C4-2B (cell line): ENCODE measurements at regions not wholly inside any gene's neighbourhood (a gene's known extent, or its start where the extent isn't known, plus 50 kb on each side); places are given as distances from the start of the nearest gene placed in this dataset.
A peak's percentile ranks its signal among the peaks of the same experiment; 100 is the strongest.
"Not testable (repeated sequence)": the region's sequence is repeated elsewhere in the genome, so short reads cannot be mapped to it uniquely, and the experiment has no call there.

Experiments used
- H3K27ac ChIP-seq: fragments of 450-650 bp; 2 replicates; pipeline ENCODE4 v1.5.1; 2017
- CTCF ChIP-seq: fragments of 450-650 bp; conservative IDR thresholded peaks from 2 replicates; pipeline ENCODE4 v1.5.1; 2017; ENCODE audit warnings: mild to moderate bottlenecking
- ZFX ChIP-seq: fragments of 450-650 bp; IDR thresholded peaks from 2 replicates; pipeline ENCODE4 v1.6.1; 2017

GRCh38 chr1:68812333-68812732 lies 315.5 kb upstream of the DEPDC1 start:
- TF ChIP-seq ZFX (no peak), CTCF (no peak)
- H3K27ac ChIP-seq = no peak overlapping the region

- TF ChIP-seq CTCF (no peak), ZFX (no peak)
- no peak overlapping the region for H3K27ac ChIP-seq
These were observed 317.2 kb upstream of the DEPDC1 start for GRCh38 chr1:68814067-68814466.

- TF ChIP-seq CTCF (no peak), ZFX (no peak)
- H3K27ac ChIP-seq = no peak overlapping the region
These were observed 318.8 kb upstream of the DEPDC1 start for GRCh38 chr1:68815632-68816031.

DNA sequence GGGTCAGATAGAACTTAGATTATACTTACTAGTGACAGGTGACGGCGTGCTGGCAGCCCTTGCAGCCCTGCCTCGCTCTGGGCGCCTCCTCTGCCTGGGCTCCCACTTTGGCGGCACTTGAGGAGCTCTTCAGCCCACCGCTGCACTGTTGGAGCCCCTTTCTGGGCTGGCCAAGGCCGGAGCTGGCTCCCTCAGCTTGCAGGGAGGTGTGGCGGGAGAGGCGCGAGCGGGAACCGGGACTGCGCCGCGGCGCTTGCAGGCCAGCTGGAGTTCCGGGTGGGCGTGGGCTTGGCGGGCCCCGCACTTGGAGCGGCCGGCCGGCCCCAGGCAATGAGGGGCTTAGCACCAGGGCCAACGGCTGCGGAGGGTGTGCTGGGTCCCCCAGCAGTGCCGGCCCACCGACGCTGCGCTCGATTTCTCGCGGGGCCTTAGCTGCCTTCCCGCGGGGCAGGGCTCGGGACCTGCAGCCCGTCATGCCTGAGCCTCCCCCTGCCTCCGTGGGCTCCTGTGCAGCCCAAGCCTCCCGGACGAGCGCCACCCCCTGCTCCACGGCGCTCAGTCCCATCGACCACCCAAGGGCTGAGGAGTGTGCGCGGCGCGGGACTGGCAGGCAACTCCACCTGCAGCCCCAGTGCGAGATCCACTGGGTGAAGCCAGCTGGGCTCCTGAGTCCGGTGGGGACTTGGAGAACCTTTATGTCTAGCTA lies 320.8 kb upstream of the DEPDC1 start:
- H3K27ac ChIP-seq = not testable (repeated sequence)

DNA sequence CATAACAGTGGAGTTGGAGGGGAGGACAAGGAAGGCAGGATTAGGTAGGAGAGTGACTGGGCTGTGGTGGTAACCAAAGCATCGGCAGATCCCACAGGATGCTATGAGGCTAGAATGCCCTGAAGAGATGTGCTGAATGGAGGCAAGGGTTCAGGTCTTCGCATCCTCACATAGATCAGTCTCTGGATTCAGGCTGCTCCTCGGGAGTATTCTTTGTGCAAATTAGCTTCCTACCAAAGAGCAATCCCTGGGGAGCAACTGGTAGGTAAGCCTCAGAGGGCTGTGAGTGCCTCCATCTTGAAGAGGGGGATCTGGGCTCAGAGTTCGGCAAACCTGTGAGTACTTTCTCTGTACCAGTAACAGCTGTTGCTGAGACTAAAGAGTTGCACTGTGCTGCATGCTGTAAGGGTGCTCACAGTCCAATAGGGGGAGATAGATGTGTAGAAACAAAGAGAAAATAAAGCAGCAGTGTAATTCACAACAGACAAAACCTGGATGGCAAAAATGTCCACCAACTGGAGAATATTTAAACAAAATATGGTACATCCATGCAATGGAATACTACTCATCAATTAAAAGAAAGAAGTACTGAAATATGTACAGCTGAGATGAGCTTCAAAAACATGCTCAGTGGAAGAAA lies 322.4 kb upstream of the DEPDC1 start:
- no peak for TF ChIP-seq ZFX
- peak; percentile 77 for TF ChIP-seq CTCF
- H3K27ac ChIP-seq = no peak overlapping the region

DNA sequence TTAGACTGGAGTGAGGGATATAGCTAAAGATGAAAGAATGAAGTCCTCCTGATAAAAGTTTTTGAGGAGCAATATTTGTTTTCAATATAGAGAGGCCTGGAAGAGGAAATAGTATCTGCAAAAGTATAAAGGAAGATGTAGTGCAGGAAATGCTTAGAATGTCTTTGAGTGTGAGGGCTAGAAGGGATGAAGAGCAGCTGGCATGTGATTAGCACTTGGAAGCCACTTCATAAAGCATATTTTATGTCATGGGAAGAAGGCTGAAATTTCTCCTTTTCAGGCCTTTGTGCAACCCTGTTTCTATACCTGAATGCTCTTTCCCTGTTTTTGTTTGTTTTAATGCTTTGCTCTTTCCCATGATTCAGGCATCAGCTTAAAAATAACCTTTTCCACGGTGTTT lies 323.3 kb upstream of the DEPDC1 start:
- TF ChIP-seq ZFX (no peak), CTCF (no peak)

DNA sequence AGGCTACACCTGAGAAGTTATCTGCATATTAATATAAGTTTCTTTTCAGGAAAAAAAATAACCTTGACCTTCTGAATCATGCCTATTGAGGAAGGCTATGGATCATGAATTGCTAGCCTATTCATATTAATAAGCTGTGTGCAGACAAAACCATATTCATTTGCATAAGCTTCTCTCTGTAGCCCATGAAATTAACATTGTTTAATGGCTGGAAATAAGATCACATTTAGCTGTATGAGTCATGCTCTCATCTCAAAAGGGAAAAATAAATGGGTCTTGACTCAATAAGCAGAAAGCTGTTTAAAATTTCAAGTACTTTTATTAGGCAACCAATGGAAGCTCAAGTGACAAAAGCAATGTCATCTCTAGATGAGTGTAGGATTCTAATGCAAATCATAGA lies 330.0 kb upstream of the DEPDC1 start:
- H3K27ac ChIP-seq = no peak overlapping the region
- TF ChIP-seq CTCF (no peak), ZFX (no peak)

More for the DNA sequence above, 323.3 kb upstream of the DEPDC1 start:
- H3K27ac ChIP-seq = no peak overlapping the region

- TF ChIP-seq CTCF = no peak
- no peak for TF ChIP-seq ZFX
- H3K27ac ChIP-seq = no peak overlapping the region
These were observed 330.4 kb upstream of the DEPDC1 start for GRCh38 chr1:68827261-68827660.
